Hematopoietic multipotent progenitor cell treated with erythropoietin and hydrocortisone succinate and interleukin-3 and kit ligand, for 6 days (in vitro differentiated cells): ENCODE measurements at regions not wholly inside any gene's neighbourhood (a gene's known extent, or its start where the extent isn't known, plus 50 kb on each side); places are given as distances from the start of the nearest gene placed in this dataset.

ENCODE experiments used
- DNase-seq: peaks from one replicate; pipeline ENCODE4 v3.0.0-alpha.2; 2015

GRCh38 chrX:13266641-13267345 is 53.1 kb downstream of the ATXN3L start:
- no peak for DNase-seq

- DNase-seq = no peak
Observed at GRCh38 chrX:13265549-13266132, 54.2 kb downstream of the ATXN3L start.

- DNase-seq = no peak
Observed at GRCh38 chrX:13265111-13265510, 54.7 kb downstream of the ATXN3L start.

GRCh38 chrX:13263560-13264251 is 56.1 kb downstream of the ATXN3L start:
- DNase-seq = no peak

GRCh38 chrX:13261348-13261747 is 58.5 kb downstream of the ATXN3L start:
- no peak for DNase-seq

GRCh38 chrX:13260598-13260997 is 59.3 kb downstream of the ATXN3L start:
- no peak for DNase-seq

GRCh38 chrX:13258725-13259124 is 61.1 kb downstream of the ATXN3L start:
- no peak for DNase-seq

GRCh38 chrX:13258052-13258444 is 61.8 kb downstream of the ATXN3L start:
- DNase-seq = no peak

GRCh38 chrX:13257223-13258051 is 62.4 kb downstream of the ATXN3L start:
- DNase-seq = no peak

GRCh38 chrX:13256603-13257002 is 63.2 kb downstream of the ATXN3L start:
- no peak for DNase-seq

- no peak for DNase-seq
Observed at GRCh38 chrX:13254870-13255269, 65.0 kb downstream of the ATXN3L start.

GRCh38 chrX:13254076-13254785 is 65.6 kb downstream of the ATXN3L start:
- DNase-seq = peak; percentile 51

GRCh38 chrX:13253223-13253622 is 66.6 kb downstream of the ATXN3L start:
- DNase-seq = no peak

- DNase-seq = no peak
Observed at GRCh38 chrX:13252726-13253125, 67.1 kb downstream of the ATXN3L start.

- DNase-seq = peak; percentile 23
Observed at GRCh38 chrX:13250826-13251580, 68.8 kb downstream of the ATXN3L start.

GRCh38 chrX:13248867-13249486 is 70.9 kb downstream of the ATXN3L start:
- no peak for DNase-seq

- DNase-seq = no peak
Observed at GRCh38 chrX:13239272-13239671, 80.6 kb downstream of the ATXN3L start.

GRCh38 chrX:13235930-13236329 is 83.9 kb downstream of the ATXN3L start:
- peak; percentile 46 for DNase-seq

- DNase-seq = no peak
Observed at GRCh38 chrX:13232484-13232883, 87.4 kb downstream of the ATXN3L start.

- DNase-seq = no peak
Observed at GRCh38 chrX:13226214-13226613, 93.6 kb downstream of the ATXN3L start.

- no peak for DNase-seq
Observed at GRCh38 chrX:13223868-13224567, 95.8 kb downstream of the ATXN3L start.
